GM12878 (cell line): ENCODE measurements at regions not wholly inside any gene's neighbourhood (a gene's known extent, or its start where the extent isn't known, plus 50 kb on each side); places are given as distances from the start of the nearest gene placed in this dataset.

Experiments
- ASH2L ChIP-seq: fragments of 300-600, 200-600 bp; sonication (generic); IDR thresholded peaks from 2 replicates; pipeline ENCODE4 v1.6.1; 2017; ENCODE audit warnings: low read depth, mild to moderate bottlenecking, borderline replicate concordance
- ATF3 ChIP-seq: IDR thresholded peaks from 2 replicates; pipeline ENCODE4 v1.6.1; 2011; ENCODE audit warnings: low read depth, mild to moderate bottlenecking, low read length, moderate library complexity, borderline replicate concordance; ENCODE audit errors: extremely low read depth
- BRCA1 ChIP-seq: IDR thresholded peaks from 2 replicates; pipeline ENCODE4 v1.6.1; 2011; ENCODE audit warnings: low read depth, low read length, improper control_type of control experiment
- CTCF ChIP-seq, 3 experiments: IDR thresholded peaks in 2 of 3; conservative IDR thresholded peaks in 1 of 3; 2 replicates each; pipeline ENCODE4 v1.5.1; 2011; ENCODE audit warnings: low read depth in 3 of 3, low read length in 3 of 3, mild to moderate bottlenecking in 3 of 3, control low read depth in 2 of 3, moderate library complexity in 2 of 3, inconsistent platforms in 1 of 3, mixed read lengths in 1 of 3; ENCODE audit not compliant: control insufficient read depth in 2 of 3, insufficient read depth in 1 of 3; ENCODE audit errors: extremely low read depth in 1 of 3
- EZH2 ChIP-seq: IDR thresholded peaks from 2 replicates; pipeline ENCODE4 v1.6.1; 2012; ENCODE audit warnings: low read depth, mild to moderate bottlenecking, control low read depth, inconsistent platforms, low read length, borderline replicate concordance; ENCODE audit not compliant: control insufficient read depth
- LARP7 ChIP-seq: fragments of 450-650 bp; IDR thresholded peaks from 2 replicates; pipeline ENCODE4 v1.6.1; 2017; ENCODE audit warnings: mild to moderate bottlenecking
- NFXL1 ChIP-seq: fragments of 450-650 bp; IDR thresholded peaks from 2 replicates; pipeline ENCODE4 v1.6.1; 2017; ENCODE audit warnings: antibody characterized with exemption, mild to moderate bottlenecking, borderline replicate concordance
- NRF1 ChIP-seq: conservative IDR thresholded peaks from 2 replicates; pipeline ENCODE4 v1.6.1; 2011; ENCODE audit warnings: mild to moderate bottlenecking, low read depth, low read length, improper control_type of control experiment
- SUPT20H ChIP-seq: IDR thresholded peaks from 2 replicates; pipeline ENCODE4 v1.6.1; 2011; ENCODE audit warnings: low read depth, mild to moderate bottlenecking, low read length, moderate library complexity, borderline replicate concordance; ENCODE audit not compliant: control insufficient read depth
- ZBTB11 ChIP-seq: fragments of 450-650 bp; formaldehyde crosslinking; IDR thresholded peaks from 2 replicates; pipeline ENCODE4 v1.5.0; 2022; ENCODE audit warnings: mild to moderate bottlenecking, missing genetic modification characterization

GRCh38 chr14:48957486-48957885, 628.7 kb downstream of the RPS29 start:
- TF ChIP-seq NRF1 (no peak), ASH2L (no peak), SUPT20H (no peak), ZBTB11 (CRISPR knock-in tag) (no peak), CTCF (IDR thresholded peaks at IDR 0.05 in 2 of 3, conservative IDR thresholded peaks at IDR 0.05 in 1 of 3; ENCODE audit: control insufficient read depth in 2 of 3, extremely low read depth in 1 of 3, insufficient read depth in 1 of 3, low read depth in 3 of 3, low read length in 3 of 3) (no peak), EZH2 (no peak), BRCA1 (no peak), NFXL1 (no peak), LARP7 (no peak), ATF3 (no peak)
